DOHH2 (cell line): ENCODE measurements at regions not wholly inside any gene's neighbourhood (a gene's known extent, or its start where the extent isn't known, plus 50 kb on each side); places are given as distances from the start of the nearest gene placed in this dataset.

Experiments
- H3F3A ChIP-seq: fragments of 200-600 bp; sonication (generic), shearing (Covaris generic); 2 replicates; pipeline ENCODE4 v1.6.0; 2016; ENCODE audit warnings: antibody characterized with exemption, mild to moderate bottlenecking; ENCODE audit not compliant: control insufficient read depth, insufficient read depth
- H3K27ac ChIP-seq: fragments of 200-600 bp; sonication (generic); 2 replicates; pipeline ENCODE4 v1.5.1; 2014; ENCODE audit warnings: low read depth, mild to moderate bottlenecking, low read length, moderate library complexity
- H3K27me3 ChIP-seq: fragments of 200-600 bp; sonication (generic); 2 replicates; pipeline ENCODE4 v1.6.1; 2014; ENCODE audit warnings: mild to moderate bottlenecking, low read length, mixed read lengths; ENCODE audit not compliant: control insufficient read depth
- H3K36me3 ChIP-seq: fragments of 200-600 bp; sonication (generic); 2 replicates; pipeline ENCODE4 v1.6.1; 2014; ENCODE audit warnings: mild to moderate bottlenecking, low read length, moderate library complexity, mixed read lengths; ENCODE audit not compliant: control insufficient read depth
- H3K4me1 ChIP-seq: fragments of 200-600 bp; sonication (generic); 2 replicates; pipeline ENCODE4 v1.6.1; 2014; ENCODE audit warnings: mild to moderate bottlenecking, low read length, mixed read lengths; ENCODE audit not compliant: control insufficient read depth
- H3K4me2 ChIP-seq: fragments of 200-600 bp; sonication (generic); 2 replicates; pipeline ENCODE4 v1.6.0; 2014; ENCODE audit warnings: mild to moderate bottlenecking, low read length, moderate library complexity
- H3K4me3 ChIP-seq: fragments of 200-600 bp; sonication (generic); 2 replicates; pipeline ENCODE4 v1.5.1; 2014; ENCODE audit warnings: mild to moderate bottlenecking, low read length, mixed read lengths
- H3K79me2 ChIP-seq: fragments of 200-600 bp; sonication (generic); 2 replicates; pipeline ENCODE4 v1.6.1; 2014; ENCODE audit warnings: mild to moderate bottlenecking, low read length, mixed read lengths; ENCODE audit not compliant: control insufficient read depth
- H3K9me2 ChIP-seq: fragments of 200-600 bp; sonication (generic); replicated peaks from 2 replicates; pipeline ENCODE4 v1.6.1; 2014; ENCODE audit warnings: mild to moderate bottlenecking, low read length, mixed read lengths; ENCODE audit not compliant: control insufficient read depth
- H3K9me3 ChIP-seq: fragments of 200-600 bp; sonication (generic); 2 replicates; pipeline ENCODE4 v1.6.1; 2014; ENCODE audit warnings: antibody characterized with exemption, low read length, mixed read lengths; ENCODE audit not compliant: control insufficient read depth, insufficient read depth
- H4K20me1 ChIP-seq: fragments of 200-600 bp; sonication (generic); 2 replicates; pipeline ENCODE4 v1.6.0; 2014; ENCODE audit warnings: low read depth, mild to moderate bottlenecking, antibody characterized with exemption, low read length, moderate library complexity; ENCODE audit not compliant: control insufficient read depth, insufficient read depth
- CTCF ChIP-seq: fragments of 200-600 bp; sonication (generic); IDR thresholded peaks from one replicate; pipeline ENCODE4 v1.5.1; 2014; ENCODE audit warnings: antibody characterized with exemption, mild to moderate bottlenecking, low read depth, low read length; ENCODE audit not compliant: poor library complexity, severe bottlenecking
- EZH2phosphoT487 ChIP-seq: fragments of 200-600 bp; sonication (generic); IDR thresholded peaks from 2 replicates; pipeline ENCODE4 v1.6.1; 2017; ENCODE audit warnings: borderline replicate concordance, mild to moderate bottlenecking, antibody characterized with exemption, low read length, moderate library complexity, mixed read lengths

GRCh38 chr3:130835483-130835882, 58.4 kb upstream of the ATP2C1 start:
- Histone ChIP-seq H3K4me2 (no peak overlapping the region), H3K4me1 (peaks cover 14% of the 10 kb centered on the region), H3F3A (no peaks in the 10 kb centered on the region), H4K20me1 (no peaks in the 10 kb centered on the region), H3K4me3 (no peak overlapping the region), H3K27me3 (no peaks in the 10 kb centered on the region), H3K9me3 (no peaks in the 10 kb centered on the region), H3K9me2 (no peaks in the 10 kb centered on the region), H3K27ac (no peak overlapping the region), H3K79me2 (no peaks in the 10 kb centered on the region), H3K36me3 (no peaks in the 10 kb centered on the region)
- TF ChIP-seq EZH2phosphoT487 (no peak), CTCF (no peak)

- no peaks in the 10 kb centered on the region for H4K20me1 ChIP-seq
- no peak overlapping the region for H3K4me2 ChIP-seq
- H3K79me2 ChIP-seq = no peaks in the 10 kb centered on the region
- H3K4me3 ChIP-seq = no peak overlapping the region
- H3K9me3 ChIP-seq = no peaks in the 10 kb centered on the region
- TF ChIP-seq CTCF = no peak
- no peak for TF ChIP-seq EZH2phosphoT487
- no peaks in the 10 kb centered on the region for H3F3A ChIP-seq
- no peaks in the 10 kb centered on the region for H3K36me3 ChIP-seq
- peaks cover 14% of the 10 kb centered on the region for H3K4me1 ChIP-seq
- no peak overlapping the region for H3K27ac ChIP-seq
- H3K9me2 ChIP-seq = no peaks in the 10 kb centered on the region
- H3K27me3 ChIP-seq = no peaks in the 10 kb centered on the region
Measured at GRCh38 chr3:130838898-130839600, 54.8 kb upstream of the ATP2C1 start.

- H3K27ac ChIP-seq = no peak overlapping the region
- no peak overlapping the region for H3K4me3 ChIP-seq
- no peaks in the 10 kb centered on the region for H3F3A ChIP-seq
- 0 out of 2 replicates have a peak overlapping the region, but pooled peaks have one; percentile 20 for H3K4me2 ChIP-seq
- H3K79me2 ChIP-seq = no peaks in the 10 kb centered on the region
- H3K27me3 ChIP-seq = no peaks in the 10 kb centered on the region
- H4K20me1 ChIP-seq = no peaks in the 10 kb centered on the region
- H3K9me3 ChIP-seq = no peaks in the 10 kb centered on the region
- no peaks in the 10 kb centered on the region for H3K9me2 ChIP-seq
- no peaks in the 10 kb centered on the region for H3K36me3 ChIP-seq
- TF ChIP-seq CTCF (no peak), EZH2phosphoT487 (no peak)
- H3K4me1 ChIP-seq = peaks cover 14% of the 10 kb centered on the region
Measured at GRCh38 chr3:130839813-130840212, 54.1 kb upstream of the ATP2C1 start.
